DND-41 (cell line): ENCODE measurements at regions not wholly inside any gene's neighbourhood (a gene's known extent, or its start where the extent isn't known, plus 50 kb on each side); places are given as distances from the start of the nearest gene placed in this dataset.

Experiments used
- ATAC-seq: fragments of 200-7000 bp; cut with Tn5 transposase; 3 replicates; pipeline ENCODE4 v1.9.1; 2021; ENCODE audit warnings: low read depth; ENCODE audit not compliant: insufficient read depth
- DNase-seq: peaks from one replicate; pipeline ENCODE4 v3.0.0-alpha.2; 2020
- H2AFZ ChIP-seq: 2 replicates; pipeline ENCODE4 v1.6.0; 2012; ENCODE audit warnings: low read depth, low read length
- H3K27ac ChIP-seq: 2 replicates; pipeline ENCODE4 v1.5.1; 2012; ENCODE audit warnings: low read length, inconsistent platforms
- H3K27me3 ChIP-seq: fragments of 200-600 bp; sonication (generic); 2 replicates; pipeline ENCODE4 v1.6.0; 2012; ENCODE audit warnings: low read length, mild to moderate bottlenecking, inconsistent platforms; ENCODE audit not compliant: insufficient read depth, poor library complexity
- H3K36me3 ChIP-seq: 2 replicates; pipeline ENCODE4 v1.5.1; 2012; ENCODE audit warnings: low read length, inconsistent platforms; ENCODE audit not compliant: insufficient read depth
- H3K4me1 ChIP-seq: 2 replicates; pipeline ENCODE4 v1.5.1; 2012; ENCODE audit warnings: mild to moderate bottlenecking, low read length; ENCODE audit not compliant: insufficient read depth
- H3K4me2 ChIP-seq: 2 replicates; pipeline ENCODE4 v1.6.0; 2012; ENCODE audit warnings: mild to moderate bottlenecking, moderate library complexity, low read length, inconsistent platforms; ENCODE audit not compliant: insufficient read depth
- H3K4me3 ChIP-seq, 2 experiments: fragments of 200-600 bp in 1 of 2; shearing (Covaris generic) in 1 of 2; 2 replicates each; pipeline ENCODE4 v1.5.1; 2012 to 2016; ENCODE audit warnings: inconsistent platforms in 2 of 2, low read length in 2 of 2, mild to moderate bottlenecking in 2 of 2, low read depth in 1 of 2, moderate library complexity in 1 of 2
- H3K79me2 ChIP-seq: 2 replicates; pipeline ENCODE4 v1.6.0; 2012; ENCODE audit warnings: low read length, inconsistent platforms; ENCODE audit not compliant: insufficient read depth
- H3K9ac ChIP-seq: 2 replicates; pipeline ENCODE4 v1.6.0; 2012; ENCODE audit warnings: low read depth, mild to moderate bottlenecking, inconsistent platforms, low read length, moderate library complexity
- H3K9me3 ChIP-seq: 2 replicates; pipeline ENCODE4 v1.5.1; 2012; ENCODE audit warnings: low read length, moderate library complexity, mild to moderate bottlenecking, inconsistent platforms; ENCODE audit not compliant: insufficient read depth, severe bottlenecking
- H4K20me1 ChIP-seq: 2 replicates; pipeline ENCODE4 v1.6.0; 2012; ENCODE audit warnings: low read length; ENCODE audit not compliant: insufficient read depth
- CTCF ChIP-seq: IDR thresholded peaks from 2 replicates; pipeline ENCODE4 v1.5.1; 2012; ENCODE audit warnings: borderline replicate concordance, low read length, moderate library complexity, mild to moderate bottlenecking; ENCODE audit not compliant: poor library complexity, severe bottlenecking; ENCODE audit errors: extremely low read depth
- EZH2 ChIP-seq: IDR thresholded peaks from 3 replicates; pipeline ENCODE4 v1.6.1; 2012; ENCODE audit warnings: borderline replicate concordance, low read depth, mild to moderate bottlenecking, moderate library complexity, low read length, inconsistent platforms; ENCODE audit not compliant: severe bottlenecking

GRCh38 chr20:59399426-59400099 is 99.2 kb downstream of the EDN3 start:
- no peaks in the 10 kb centered on the region for H3K9me3 ChIP-seq
- no peak overlapping the region for H3K27ac ChIP-seq
- no peaks in the 10 kb centered on the region for H3K36me3 ChIP-seq
- no peaks in the 10 kb centered on the region; the same call in 1 of the 2 replicates for H4K20me1 ChIP-seq
- H3K4me1 ChIP-seq: no peaks in the 10 kb centered on the region
- H3K4me2 ChIP-seq: no peak overlapping the region
- no peaks in the 10 kb centered on the region for H3K79me2 ChIP-seq
- ATAC-seq (no peak), DNase-seq (no peak)
- peaks cover 28% of the 10 kb centered on the region for H3K27me3 ChIP-seq
- no peak overlapping the region for H2AFZ ChIP-seq
- H3K9ac ChIP-seq: no peak overlapping the region
- TF ChIP-seq EZH2 (no peak), CTCF (no peak)
- H3K4me3 ChIP-seq: no peak overlapping the region

- H3K4me3 ChIP-seq: no peak overlapping the region
- no peaks in the 10 kb centered on the region; the same call in 1 of the 2 replicates for H4K20me1 ChIP-seq
- no peaks in the 10 kb centered on the region for H3K79me2 ChIP-seq
- DNase-seq (no peak), ATAC-seq (no peak)
- H3K9me3 ChIP-seq: no peaks in the 10 kb centered on the region
- peaks cover 37% of the 10 kb centered on the region for H3K27me3 ChIP-seq
- no peak for TF ChIP-seq EZH2
- no peak for TF ChIP-seq CTCF
- no peak overlapping the region for H3K4me2 ChIP-seq
- no peak overlapping the region for H2AFZ ChIP-seq
- no peaks in the 10 kb centered on the region for H3K36me3 ChIP-seq
- H3K27ac ChIP-seq: no peak overlapping the region
- no peak overlapping the region for H3K9ac ChIP-seq
- no peaks in the 10 kb centered on the region for H3K4me1 ChIP-seq
These were observed 100.3 kb downstream of the EDN3 start for GRCh38 chr20:59400708-59401107.

- Histone ChIP-seq H3K4me2 (no peak overlapping the region), H3K27ac (no peak overlapping the region), H3K79me2 (no peaks in the 10 kb centered on the region)
These were observed 102.3 kb downstream of the EDN3 start for GRCh38 chr20:59402681-59403080.

More at GRCh38 chr20:59402681-59403080, 102.3 kb downstream of the EDN3 start:
- Histone ChIP-seq H3K9me3 (no peaks in the 10 kb centered on the region), H3K36me3 (no peaks in the 10 kb centered on the region), H3K4me3 (no peak overlapping the region), H4K20me1 (no peaks in the 10 kb centered on the region; the same call in 1 of the 2 replicates), H3K27me3 (peaks cover 50% of the 10 kb centered on the region), H3K9ac (no peak overlapping the region), H3K4me1 (no peaks in the 10 kb centered on the region), H2AFZ (no peak overlapping the region)
- DNase-seq (no peak), ATAC-seq (no peak)
- TF ChIP-seq EZH2: no peak
- no peak for TF ChIP-seq CTCF
